ENCODE measurements at regions not wholly inside any gene's neighbourhood (a gene's known extent, or its start where the extent isn't known, plus 50 kb on each side); places are given as distances from the start of the nearest gene placed in this dataset.

DNA sequence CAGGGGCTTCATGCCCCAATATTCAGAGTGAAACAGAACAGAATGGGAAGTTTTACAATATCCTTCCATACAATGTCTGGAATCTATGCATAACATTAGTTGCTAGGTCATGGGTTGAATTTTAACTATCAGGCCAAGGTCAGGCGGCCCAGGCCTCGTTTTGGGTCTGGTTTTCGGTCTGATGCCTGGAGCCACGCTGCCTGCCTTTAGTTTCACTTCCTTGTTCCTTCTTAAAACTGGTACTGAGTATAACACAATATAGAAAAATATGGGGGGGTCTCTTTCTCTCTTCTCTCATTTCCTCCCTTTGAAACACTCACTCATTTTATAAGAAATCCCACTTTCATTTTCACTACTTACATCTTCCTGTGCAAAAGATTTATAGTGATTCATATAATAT lies 1243.8 kb downstream of the CDY2B start:
- Histone ChIP-seq H3K27me3 (no peaks in the 10 kb centered on the region), H3K9me3 (no peaks in the 10 kb centered on the region), H3K4me3 (no peak overlapping the region), H3K36me3 (no peaks in the 10 kb centered on the region), H3K27ac (no peak overlapping the region), H3K4me1 (no peaks in the 10 kb centered on the region)
- peak in 1 of 4 donors; percentile 53 for ATAC-seq
- peak in 1 of 3 donors; percentile 35 for DNase-seq
- TF ChIP-seq CTCF (IDR thresholded peaks at IDR 0.05), result no peak
- intact Hi-C loops (cut with DNase I), result no loop called here
- WGBS (ENCODE audit: insufficient coverage, low coverage, low lambda C conversion rate, missing lambda C conversion rate), result no CpG with 5 or more reads among the region's 4 CpGs

DNA sequence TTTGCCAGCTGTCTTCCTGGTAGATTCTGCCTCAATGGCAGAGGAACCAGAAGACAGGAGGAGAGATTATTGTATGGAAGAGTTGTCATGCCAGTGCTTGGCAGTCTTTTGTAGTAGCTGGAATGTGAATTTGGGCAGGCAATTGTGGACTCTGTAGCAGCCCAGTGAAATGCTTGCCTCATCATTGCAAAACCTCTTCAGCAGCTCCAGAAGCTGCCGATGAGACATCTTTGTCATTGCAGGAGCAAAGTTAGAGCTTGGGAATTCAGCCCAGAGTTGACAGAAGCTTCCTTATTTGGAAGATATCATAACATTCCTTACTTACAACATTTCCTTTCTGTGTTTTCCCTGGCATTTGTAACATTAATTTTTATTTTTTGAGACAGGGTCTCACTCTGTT lies 1250.9 kb downstream of the CDY2B start:
- H3K9me3 ChIP-seq, result no peaks in the 10 kb centered on the region
- H3K4me3 ChIP-seq, result no peak overlapping the region
- WGBS (ENCODE audit: insufficient coverage, low coverage, low lambda C conversion rate, missing lambda C conversion rate), result no CpG with 5 or more reads among the region's 1 CpG
- no peaks in the 10 kb centered on the region for H3K36me3 ChIP-seq
- ATAC-seq (no peak), DNase-seq (no peak)
- TF ChIP-seq CTCF (IDR thresholded peaks at IDR 0.05), result no peak
- TF ChIP-seq POLR2A (IDR thresholded peaks at IDR 0.05), result no peak
- no peaks in the 10 kb centered on the region for H3K4me1 ChIP-seq
- intact Hi-C loops (cut with DNase I), result no loop called here
- no peaks in the 10 kb centered on the region for H3K27me3 ChIP-seq
- H3K27ac ChIP-seq, result no peak overlapping the region

DNA sequence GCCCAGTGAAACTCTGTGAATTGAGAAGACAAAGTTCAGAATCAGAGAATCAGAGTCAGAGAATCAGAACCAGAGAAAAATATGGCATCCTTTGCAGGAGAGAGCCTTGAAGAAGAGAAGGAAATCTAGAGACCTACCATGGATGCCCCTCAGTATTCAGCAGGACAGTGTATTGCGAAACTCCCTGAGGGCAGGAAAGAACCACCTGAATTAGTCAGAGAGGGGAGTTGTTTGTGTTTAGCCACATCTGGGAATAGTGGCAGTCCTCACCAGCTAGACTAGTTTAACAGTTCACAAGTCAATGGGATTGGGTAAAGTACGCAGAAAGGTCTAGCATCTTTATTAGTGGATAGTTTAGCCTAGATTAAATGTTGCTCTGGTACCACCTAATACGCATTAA lies 1252.9 kb downstream of the CDY2B start:
- TF ChIP-seq POLR2A (IDR thresholded peaks at IDR 0.05), result no peak
- no peak for TF ChIP-seq CTCF (IDR thresholded peaks at IDR 0.05)
- no CpG with 5 or more reads among the region's 3 CpGs for WGBS (ENCODE audit: insufficient coverage, low coverage, low lambda C conversion rate, missing lambda C conversion rate)
- Histone ChIP-seq H3K9me3 (no peaks in the 10 kb centered on the region), H3K36me3 (no peaks in the 10 kb centered on the region), H3K4me3 (no peak overlapping the region), H3K4me1 (no peaks in the 10 kb centered on the region), H3K27ac (no peak overlapping the region), H3K27me3 (no peaks in the 10 kb centered on the region)
- intact Hi-C loops (cut with DNase I), result no loop called here
- ATAC-seq, result no peak
- no peak for DNase-seq

GRCh38 chrY:16616201-16616975 lies 1263.6 kb downstream of the CDY2B start:
- TF ChIP-seq POLR2A (IDR thresholded peaks at IDR 0.05) (no peak), CTCF (IDR thresholded peaks at IDR 0.05) (no peak)
- Histone ChIP-seq H3K9me3 (no peaks in the 10 kb centered on the region), H3K27me3 (no peaks in the 10 kb centered on the region), H3K27ac (no peak overlapping the region), H3K36me3 (no peaks in the 10 kb centered on the region), H3K4me1 (no peaks in the 10 kb centered on the region), H3K4me3 (no peak overlapping the region)
- WGBS (ENCODE audit: insufficient coverage, low coverage, low lambda C conversion rate, missing lambda C conversion rate), result no CpG with 5 or more reads among the region's 2 CpGs
- ATAC-seq (no peak), DNase-seq (no peak)
- intact Hi-C loops (cut with DNase I), result no loop called here

DNA sequence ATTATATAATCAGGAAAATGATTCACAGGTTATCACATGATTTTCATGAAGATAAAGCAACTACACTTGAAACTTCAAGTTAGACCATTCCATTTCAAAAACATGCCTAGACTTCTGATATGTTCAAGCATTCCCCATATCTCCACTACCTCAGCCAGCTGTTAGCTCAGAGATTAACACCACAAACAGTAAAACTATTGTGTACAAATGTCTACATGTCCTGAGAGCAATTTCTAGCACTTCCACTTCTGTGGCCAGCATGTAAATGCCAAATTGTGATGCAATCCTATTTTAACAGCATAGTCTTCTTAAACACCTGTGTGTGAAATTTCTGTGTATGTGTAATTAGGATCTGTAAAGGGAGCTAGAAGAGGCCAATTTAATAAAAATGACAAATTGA lies 1271.3 kb downstream of the CDY2B start:
- DNase-seq (no peak), ATAC-seq (no peak)
- Histone ChIP-seq H3K36me3 (no peaks in the 10 kb centered on the region), H3K27me3 (no peaks in the 10 kb centered on the region), H3K4me1 (no peaks in the 10 kb centered on the region), H3K4me3 (no peak overlapping the region), H3K9me3 (no peaks in the 10 kb centered on the region), H3K27ac (no peak overlapping the region)
- intact Hi-C loops (cut with DNase I), result no loop called here
- TF ChIP-seq POLR2A (IDR thresholded peaks at IDR 0.05), result no peak
- TF ChIP-seq CTCF (IDR thresholded peaks at IDR 0.05), result no peak

Data from right lobe of liver (tissue), 6 donors.